GM19035 (cell line): ENCODE measurements at regions not wholly inside any gene's neighbourhood (a gene's known extent, or its start where the extent isn't known, plus 50 kb on each side); places are given as distances from the start of the nearest gene placed in this dataset.

Experiments
- ATAC-seq: cut with Tn5 transposase; IDR thresholded peaks from one replicate; pipeline ENCODE4 v1.9.1; 2021; ENCODE audit not compliant: unreplicated experiment

DNA sequence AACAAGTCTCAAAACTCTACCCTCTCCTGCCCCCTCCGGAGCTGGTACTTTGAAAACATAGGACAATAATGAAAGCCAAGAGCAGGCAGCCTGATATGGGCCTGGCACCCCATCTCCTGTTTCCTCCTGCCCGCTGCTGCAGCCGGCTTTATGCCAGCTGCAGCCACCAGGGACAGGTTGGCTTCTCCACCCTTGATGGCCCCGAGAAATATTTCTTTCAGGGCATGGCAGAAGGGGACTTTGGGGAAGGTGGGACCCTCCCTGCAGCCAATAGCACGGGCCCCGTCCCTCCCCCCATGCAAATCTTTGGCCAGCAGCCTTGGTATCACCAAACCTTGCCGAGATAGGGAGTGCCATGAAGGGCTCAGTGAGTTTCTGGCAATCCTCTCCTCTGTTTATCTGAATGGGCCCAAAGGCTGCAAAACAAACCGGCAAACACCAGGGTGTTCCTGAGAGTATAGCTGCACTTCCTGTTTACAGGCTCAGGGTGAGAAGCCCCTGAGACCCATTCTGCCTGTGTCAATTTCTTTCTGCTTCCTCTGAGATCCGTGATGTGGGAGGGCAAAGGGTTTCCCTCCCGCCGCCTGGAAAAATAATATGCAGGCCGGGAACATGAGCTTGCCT lies 73.4 kb upstream of the BOD1 start:
- peak; percentile 43 for ATAC-seq

GRCh38 chr5:173691931-173692330 lies 75.5 kb upstream of the BOD1 start:
- no peak for ATAC-seq

GRCh38 chr5:173693670-173694069 lies 77.2 kb upstream of the BOD1 start:
- ATAC-seq: no peak

GRCh38 chr5:173696216-173696615 lies 79.8 kb upstream of the BOD1 start:
- no peak for ATAC-seq

GRCh38 chr5:173697931-173698579 lies 81.6 kb upstream of the BOD1 start:
- no peak for ATAC-seq

GRCh38 chr5:173699966-173700365 lies 83.5 kb upstream of the BOD1 start:
- ATAC-seq: no peak

GRCh38 chr5:173703466-173703865 lies 87.0 kb upstream of the BOD1 start:
- no peak for ATAC-seq

GRCh38 chr5:173704615-173705511 lies 88.4 kb upstream of the BOD1 start:
- no peak for ATAC-seq

GRCh38 chr5:173705512-173706044 lies 89.1 kb upstream of the BOD1 start:
- ATAC-seq: no peak

DNA sequence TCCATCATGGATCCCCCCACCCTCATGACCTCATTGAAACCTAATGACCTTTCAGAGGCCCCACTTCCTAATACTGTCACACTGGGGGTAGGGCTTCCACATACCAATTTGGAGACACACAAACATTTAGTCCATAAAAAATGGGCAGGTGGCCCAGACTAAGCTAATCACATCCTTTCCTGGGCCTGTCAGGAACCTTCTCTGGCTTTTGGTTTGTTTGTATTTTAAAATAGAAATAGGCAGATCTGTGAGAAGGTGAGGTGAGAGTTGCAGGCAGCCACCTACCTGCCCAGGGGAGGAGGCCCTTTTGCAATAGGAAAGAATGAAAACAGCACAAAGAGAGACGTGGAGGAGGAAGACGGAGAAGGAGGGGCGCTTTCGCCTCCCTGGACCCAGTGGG lies 90.2 kb upstream of the BOD1 start:
- ATAC-seq: no peak

DNA sequence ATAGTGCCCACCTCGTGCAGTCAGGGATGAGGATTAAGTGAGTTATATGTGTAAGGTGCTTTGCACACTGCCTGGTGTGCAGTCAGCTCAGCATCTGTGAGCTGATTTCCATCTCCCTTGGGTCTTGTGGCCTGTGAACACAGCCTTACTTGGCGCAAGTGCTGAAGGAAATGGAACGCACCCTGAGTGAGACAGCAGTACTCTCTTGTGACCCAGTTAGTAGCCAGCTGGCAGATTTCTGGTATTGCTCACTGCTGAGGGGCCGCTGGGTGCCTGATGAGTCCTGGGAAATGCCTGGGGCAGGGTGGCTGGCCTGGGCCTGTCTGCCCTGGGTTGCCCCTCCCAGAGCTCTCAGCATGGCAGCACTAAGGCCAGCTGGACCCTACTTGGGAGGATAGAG lies 90.9 kb upstream of the BOD1 start:
- peak; percentile 74 for ATAC-seq

GRCh38 chr5:173709145-173709544 lies 92.7 kb upstream of the BOD1 start:
- no peak for ATAC-seq

- ATAC-seq: no peak
These were observed 93.3 kb upstream of the BOD1 start for GRCh38 chr5:173709761-173710160.

GRCh38 chr5:173710528-173710927 lies 94.1 kb upstream of the BOD1 start:
- no peak for ATAC-seq

DNA sequence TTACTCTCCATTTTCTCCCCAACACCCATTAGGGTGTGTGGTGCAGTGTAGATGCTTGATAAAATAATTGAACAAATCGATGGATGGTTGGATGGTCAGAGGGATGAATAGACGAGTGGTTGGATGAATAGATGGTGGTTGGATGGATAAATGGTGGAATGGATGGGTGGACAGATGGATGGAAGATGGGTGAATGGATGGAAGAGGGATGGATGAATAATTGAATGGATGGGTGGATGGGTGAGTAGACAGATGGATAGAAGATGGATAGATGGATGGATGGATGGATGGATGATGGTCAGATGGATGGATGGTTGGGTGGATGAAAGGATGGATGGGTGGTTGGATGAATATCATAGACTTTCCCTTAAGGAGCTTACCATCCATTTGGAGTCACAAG lies 95.0 kb upstream of the BOD1 start:
- ATAC-seq: no peak

- no peak for ATAC-seq
These were observed 96.2 kb upstream of the BOD1 start for GRCh38 chr5:173712609-173713175.

GRCh38 chr5:173714551-173715428 lies 98.3 kb upstream of the BOD1 start:
- ATAC-seq: no peak

- ATAC-seq: no peak
These were observed 99.2 kb upstream of the BOD1 start for GRCh38 chr5:173715607-173716006.

- ATAC-seq: no peak
These were observed 99.7 kb upstream of the BOD1 start for GRCh38 chr5:173716058-173716682.

DNA sequence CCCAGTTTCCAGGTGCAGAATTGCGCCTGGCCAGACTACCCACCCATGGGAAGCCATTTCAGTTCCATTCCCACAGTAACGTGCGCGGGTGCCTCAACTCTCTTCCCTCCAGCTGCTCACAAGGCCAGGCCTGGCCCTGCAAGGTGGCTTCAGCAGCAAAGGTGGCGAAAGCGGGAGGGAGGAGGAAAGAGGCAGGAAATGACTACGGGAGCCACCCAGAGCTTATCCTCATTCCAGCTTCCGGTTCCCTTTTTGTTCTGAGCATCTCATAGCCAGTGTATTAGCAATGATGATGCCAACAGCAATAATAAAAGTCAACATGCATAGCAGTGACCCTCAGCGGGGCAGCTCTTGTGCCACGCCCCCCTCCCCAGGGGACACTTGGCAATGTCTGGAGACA lies 101.5 kb upstream of the BOD1 start:
- no peak for ATAC-seq
